HG03565 (cell line): ENCODE measurements at regions not wholly inside any gene's neighbourhood (a gene's known extent, or its start where the extent isn't known, plus 50 kb on each side); places are given as distances from the start of the nearest gene placed in this dataset.
A peak's percentile ranks its signal among the peaks of the same experiment; 100 is the strongest.
"Not testable (repeated sequence)": the region's sequence is repeated elsewhere in the genome, so short reads cannot be mapped to it uniquely, and the experiment has no call there.

ENCODE experiments used
- ATAC-seq: cut with Tn5 transposase; IDR thresholded peaks from one replicate; pipeline ENCODE4 v1.9.1; 2021; ENCODE audit warnings: mild to moderate bottlenecking, moderate library complexity; ENCODE audit not compliant: unreplicated experiment

GRCh38 chr2:89200247-89200527 is 508.7 kb downstream of the RPIA start:
- not testable (repeated sequence) for ATAC-seq

GRCh38 chr2:89202518-89202917 is 511.0 kb downstream of the RPIA start:
- not testable (repeated sequence) for ATAC-seq

GRCh38 chr2:89205153-89205552 is 513.7 kb downstream of the RPIA start:
- ATAC-seq: peak; percentile 51

GRCh38 chr2:89208144-89208932 is 516.9 kb downstream of the RPIA start:
- not testable (repeated sequence) for ATAC-seq

- ATAC-seq: not testable (repeated sequence)
These were observed 521.7 kb downstream of the RPIA start for GRCh38 chr2:89213151-89213550.

- not testable (repeated sequence) for ATAC-seq
These were observed 522.3 kb downstream of the RPIA start for GRCh38 chr2:89213811-89214210.

GRCh38 chr2:89221474-89221873 is 530.0 kb downstream of the RPIA start:
- not testable (repeated sequence) for ATAC-seq

GRCh38 chr2:89222063-89222732 is 530.7 kb downstream of the RPIA start:
- ATAC-seq: not testable (repeated sequence)

- ATAC-seq: not testable (repeated sequence)
These were observed 533.3 kb downstream of the RPIA start for GRCh38 chr2:89224803-89225202.

- not testable (repeated sequence) for ATAC-seq
These were observed 538.5 kb downstream of the RPIA start for GRCh38 chr2:89229979-89230378.

- not testable (repeated sequence) for ATAC-seq
These were observed 539.8 kb downstream of the RPIA start for GRCh38 chr2:89231241-89231640.

- ATAC-seq: not testable (repeated sequence)
These were observed 542.5 kb downstream of the RPIA start for GRCh38 chr2:89233931-89234330.

- not testable (repeated sequence) for ATAC-seq
These were observed 543.5 kb downstream of the RPIA start for GRCh38 chr2:89234818-89235466.

GRCh38 chr2:89236832-89237450 is 545.5 kb downstream of the RPIA start:
- ATAC-seq: not testable (repeated sequence)

- ATAC-seq: not testable (repeated sequence)
These were observed 546.3 kb downstream of the RPIA start for GRCh38 chr2:89237783-89238182.

GRCh38 chr2:89243114-89243700 is 551.7 kb downstream of the RPIA start:
- peak; percentile 98 for ATAC-seq

GRCh38 chr2:89244407-89244806 is 552.9 kb downstream of the RPIA start:
- not testable (repeated sequence) for ATAC-seq

GRCh38 chr2:89245478-89245877 is 554.0 kb downstream of the RPIA start:
- not testable (repeated sequence) for ATAC-seq

GRCh38 chr2:89246027-89246426 is 554.6 kb downstream of the RPIA start:
- not testable (repeated sequence) for ATAC-seq

- ATAC-seq: not testable (repeated sequence)
These were observed 555.1 kb downstream of the RPIA start for GRCh38 chr2:89246620-89247019.

GRCh38 chr2:89255013-89255412 is 563.5 kb downstream of the RPIA start:
- not testable (repeated sequence) for ATAC-seq
